GM12872 (cell line): ENCODE measurements at regions not wholly inside any gene's neighbourhood (a gene's known extent, or its start where the extent isn't known, plus 50 kb on each side); places are given as distances from the start of the nearest gene placed in this dataset.

Experiments used
- TF ChIP-seq, protein P1 (sequence below): IDR thresholded peaks from 3 replicates; pipeline ENCODE4 v1.5.1; 2011; ENCODE audit warnings: low read depth, mild to moderate bottlenecking, low read length, moderate library complexity; ENCODE audit not compliant: insufficient read depth

DNA sequence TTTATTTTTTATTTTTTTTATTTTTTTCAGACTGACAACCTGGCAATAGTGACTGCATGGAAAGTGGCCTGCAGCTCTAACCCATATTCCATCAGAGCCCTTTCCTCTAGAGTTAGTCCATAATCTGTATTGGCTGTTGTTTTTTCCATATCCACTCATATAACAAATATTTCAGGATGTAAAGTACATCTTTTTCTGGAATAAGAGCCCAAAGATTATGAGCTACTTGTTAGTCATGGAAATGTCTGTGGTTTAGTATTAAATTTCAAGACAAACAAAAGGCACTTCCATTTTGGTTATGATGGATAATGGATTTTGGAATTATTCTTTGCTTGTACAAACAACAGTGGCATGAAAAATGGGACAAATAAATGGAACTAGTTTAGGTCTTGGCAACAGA lies 296.0 kb upstream of the HS3ST1 start:
- TF ChIP-seq, protein P1, sequence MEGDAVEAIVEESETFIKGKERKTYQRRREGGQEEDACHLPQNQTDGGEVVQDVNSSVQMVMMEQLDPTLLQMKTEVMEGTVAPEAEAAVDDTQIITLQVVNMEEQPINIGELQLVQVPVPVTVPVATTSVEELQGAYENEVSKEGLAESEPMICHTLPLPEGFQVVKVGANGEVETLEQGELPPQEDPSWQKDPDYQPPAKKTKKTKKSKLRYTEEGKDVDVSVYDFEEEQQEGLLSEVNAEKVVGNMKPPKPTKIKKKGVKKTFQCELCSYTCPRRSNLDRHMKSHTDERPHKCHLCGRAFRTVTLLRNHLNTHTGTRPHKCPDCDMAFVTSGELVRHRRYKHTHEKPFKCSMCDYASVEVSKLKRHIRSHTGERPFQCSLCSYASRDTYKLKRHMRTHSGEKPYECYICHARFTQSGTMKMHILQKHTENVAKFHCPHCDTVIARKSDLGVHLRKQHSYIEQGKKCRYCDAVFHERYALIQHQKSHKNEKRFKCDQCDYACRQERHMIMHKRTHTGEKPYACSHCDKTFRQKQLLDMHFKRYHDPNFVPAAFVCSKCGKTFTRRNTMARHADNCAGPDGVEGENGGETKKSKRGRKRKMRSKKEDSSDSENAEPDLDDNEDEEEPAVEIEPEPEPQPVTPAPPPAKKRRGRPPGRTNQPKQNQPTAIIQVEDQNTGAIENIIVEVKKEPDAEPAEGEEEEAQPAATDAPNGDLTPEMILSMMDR: no peak

DNA sequence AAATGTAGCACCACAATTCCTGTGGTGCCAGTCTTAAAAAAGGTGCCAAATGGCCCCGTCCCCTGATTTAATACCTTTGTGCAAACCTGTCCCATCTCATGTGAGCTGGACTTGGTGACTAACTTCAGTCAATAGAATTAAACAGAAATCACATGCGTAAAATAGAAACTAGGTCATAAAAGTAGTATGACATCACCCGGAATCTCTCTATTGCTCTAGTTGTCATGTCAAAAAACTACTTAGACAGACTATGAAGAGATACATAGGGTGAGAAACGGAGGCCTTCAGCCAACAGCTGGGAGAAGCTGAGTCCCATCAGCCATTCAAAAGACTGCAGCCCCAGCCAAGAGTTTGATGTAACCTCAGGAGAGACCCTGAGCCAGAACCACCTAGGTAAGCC lies 293.5 kb upstream of the HS3ST1 start:
- TF ChIP-seq, protein P1: no peak

DNA sequence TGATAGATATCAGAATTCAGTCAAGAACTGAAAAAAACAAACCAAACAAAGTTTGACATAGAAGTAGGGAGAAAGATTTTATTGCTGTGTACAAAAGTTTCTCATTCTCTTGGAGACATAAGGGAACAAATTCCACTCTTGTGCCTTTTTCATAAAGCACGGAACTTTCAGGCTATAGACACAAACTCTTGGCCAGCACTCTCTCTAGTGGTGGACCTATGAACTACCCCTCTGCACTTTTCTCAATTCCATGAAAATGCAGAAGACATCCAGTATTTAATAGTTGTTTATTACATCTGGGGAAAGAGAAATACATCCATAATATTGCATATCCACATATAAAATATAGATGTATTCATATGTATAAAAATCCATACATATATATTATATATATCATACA lies 291.6 kb upstream of the HS3ST1 start:
- TF ChIP-seq, protein P1: peak; percentile 68

DNA sequence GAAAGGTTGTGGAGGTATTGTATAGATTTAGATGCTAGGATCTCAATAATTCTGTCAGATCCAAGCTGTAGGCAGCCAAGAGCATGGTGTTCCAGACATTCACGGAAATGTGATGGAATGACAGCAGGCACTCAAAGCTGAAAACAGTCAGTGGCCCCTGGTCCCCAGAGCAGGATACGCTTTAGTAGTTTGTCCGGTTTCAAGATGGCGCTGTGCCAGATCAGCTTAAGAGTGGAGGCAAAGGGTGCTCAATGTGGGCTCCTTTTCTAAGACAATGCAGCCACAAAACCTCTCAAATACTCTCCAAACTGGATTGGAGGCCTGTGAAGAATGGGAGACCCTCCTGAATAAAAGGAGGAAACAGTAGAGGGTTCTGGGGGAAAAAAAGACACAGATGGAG lies 291.2 kb upstream of the HS3ST1 start:
- TF ChIP-seq, protein P1: no peak

DNA sequence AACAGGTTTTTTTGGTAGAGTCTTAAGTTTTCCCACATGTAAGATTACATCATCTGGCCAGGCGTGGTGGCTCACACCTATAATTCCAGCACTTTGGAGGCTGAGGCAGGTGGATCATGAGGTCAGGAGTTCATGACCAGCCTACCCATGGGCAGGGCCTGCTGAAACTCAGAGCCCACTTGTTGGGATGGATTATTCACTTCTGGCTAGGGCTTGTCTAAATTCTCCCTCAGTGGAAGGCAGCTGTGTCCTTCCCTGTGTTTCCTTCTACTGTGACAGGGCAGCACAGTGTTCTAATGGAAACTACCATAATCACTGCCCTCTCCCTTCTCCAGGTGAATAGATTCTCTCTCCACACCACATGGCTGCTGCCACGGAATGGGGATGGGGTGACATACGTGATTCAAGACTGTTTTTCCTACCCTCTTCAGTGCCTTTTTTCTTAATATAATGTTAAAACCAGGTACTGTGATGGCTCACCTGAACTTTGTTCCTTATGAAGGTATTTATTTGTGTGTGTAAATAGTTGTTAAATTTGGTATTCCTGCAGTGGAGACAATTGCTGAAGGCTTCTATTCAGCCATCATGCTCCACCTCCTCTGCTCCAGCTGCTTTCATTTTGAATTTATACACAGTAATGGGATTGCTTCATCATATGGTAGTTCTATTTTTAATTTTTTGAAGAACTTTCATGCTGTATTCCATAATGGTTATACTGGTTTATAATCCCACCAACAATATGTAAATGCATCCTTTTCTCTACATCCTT lies 287.2 kb upstream of the HS3ST1 start:
- TF ChIP-seq, protein P1: no peak

DNA sequence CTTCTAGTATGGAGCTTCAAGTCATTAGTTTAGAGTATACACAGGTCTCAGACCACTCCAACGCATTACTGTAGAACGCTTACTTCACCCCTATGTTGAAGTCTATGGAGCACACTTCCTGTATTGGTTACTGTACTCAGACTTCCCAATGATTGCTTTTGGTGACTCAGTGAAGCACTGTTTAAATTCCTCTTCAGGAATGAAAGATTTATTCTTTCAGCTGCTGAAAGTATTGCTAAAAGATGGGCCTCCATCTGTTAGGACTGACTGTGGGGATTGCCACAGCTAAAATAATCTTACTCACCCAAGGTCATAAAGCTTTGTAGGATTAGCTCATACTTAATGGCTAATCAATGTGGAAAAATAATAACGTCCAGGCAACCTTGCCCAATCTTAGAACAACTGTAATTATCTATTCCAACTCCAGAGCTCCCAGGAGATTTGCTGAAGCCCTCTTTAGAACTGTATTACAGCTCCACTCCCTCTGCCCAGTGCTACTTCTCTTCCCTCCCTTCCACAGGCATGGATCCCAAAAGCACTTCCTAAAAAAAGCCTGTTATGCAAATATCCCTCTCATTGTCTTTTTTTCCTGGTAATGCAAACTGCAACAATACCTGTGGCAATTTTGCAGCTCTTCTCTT lies 281.9 kb upstream of the HS3ST1 start:
- TF ChIP-seq, protein P1: no peak

DNA sequence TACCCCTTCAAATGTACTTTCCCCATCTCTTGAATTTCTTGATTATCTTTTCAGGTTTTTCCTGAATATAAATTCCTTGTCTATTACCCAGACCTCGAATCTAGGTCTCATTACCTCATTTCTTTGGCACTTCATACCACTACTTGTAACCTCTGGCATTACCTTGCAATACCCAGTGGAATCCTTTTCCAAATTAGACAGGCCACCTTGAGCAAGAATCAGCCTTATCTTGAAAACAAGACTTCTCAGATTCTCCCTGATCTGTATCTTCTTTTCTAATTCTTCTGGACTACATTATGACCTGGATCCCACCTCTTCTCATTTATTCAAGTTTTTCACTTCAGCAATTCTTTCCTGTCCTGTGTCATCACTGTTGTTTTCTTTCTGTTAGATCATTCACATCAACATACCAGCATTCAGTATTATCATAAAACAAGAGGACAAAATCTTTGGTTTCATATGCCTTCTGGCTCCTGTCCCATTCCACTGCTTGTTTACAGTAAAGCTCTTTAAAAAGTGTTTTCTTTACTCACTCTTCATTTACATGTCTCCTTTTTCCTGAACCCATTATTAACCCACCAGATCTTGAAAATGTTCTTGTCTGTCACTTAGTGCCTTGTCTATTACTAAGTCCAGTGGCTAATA lies 275.6 kb upstream of the HS3ST1 start:
- TF ChIP-seq, protein P1: no peak
